Activated effector memory CD4-positive, alpha-beta T cell treated with anti-CD3 and anti-CD28 coated beads, Interleukin-2, amount 50 U/mL, for 16 hours (primary cell): ENCODE measurements at regions not wholly inside any gene's neighbourhood (a gene's known extent, or its start where the extent isn't known, plus 50 kb on each side); places are given as distances from the start of the nearest gene placed in this dataset.
"Not testable (repeated sequence)": the region's sequence is repeated elsewhere in the genome, so short reads cannot be mapped to it uniquely, and the experiment has no call there.

Source experiments
- DNase-seq: peaks from one replicate; pipeline ENCODE4 v3.0.0-alpha.2; 2020

DNA sequence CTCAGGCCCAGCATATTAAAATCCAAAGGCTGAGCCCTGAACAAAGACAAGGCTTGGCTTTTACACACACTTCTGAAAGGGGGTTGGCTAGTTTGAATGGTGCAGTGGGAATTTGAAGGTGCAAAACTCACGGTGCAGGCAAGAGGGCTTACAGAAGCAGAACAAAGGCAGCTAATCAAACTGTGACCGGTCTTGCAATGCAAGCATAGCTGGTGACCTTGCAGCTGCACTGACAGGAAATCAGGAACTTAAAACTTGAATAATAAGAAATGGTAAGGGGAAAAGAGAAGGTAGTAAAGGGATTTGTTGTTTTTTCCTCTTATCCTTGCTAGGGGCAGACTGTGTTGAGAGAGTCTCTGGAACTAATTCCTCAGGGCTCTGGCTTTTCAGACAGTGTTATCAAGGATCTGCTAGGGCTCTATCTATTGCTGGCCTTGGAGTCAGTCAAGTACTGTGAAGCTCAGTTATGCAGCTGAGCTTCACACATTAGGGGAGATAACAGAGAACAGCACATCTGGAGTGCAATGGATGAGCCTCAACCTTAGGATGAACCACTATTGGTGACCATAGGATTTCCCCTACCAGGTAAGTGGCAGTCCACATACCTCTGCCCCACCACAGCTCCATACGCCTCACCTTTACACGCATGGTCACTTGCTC is 97.6 kb downstream of the PPIAL4G start:
- DNase-seq: no peak

DNA sequence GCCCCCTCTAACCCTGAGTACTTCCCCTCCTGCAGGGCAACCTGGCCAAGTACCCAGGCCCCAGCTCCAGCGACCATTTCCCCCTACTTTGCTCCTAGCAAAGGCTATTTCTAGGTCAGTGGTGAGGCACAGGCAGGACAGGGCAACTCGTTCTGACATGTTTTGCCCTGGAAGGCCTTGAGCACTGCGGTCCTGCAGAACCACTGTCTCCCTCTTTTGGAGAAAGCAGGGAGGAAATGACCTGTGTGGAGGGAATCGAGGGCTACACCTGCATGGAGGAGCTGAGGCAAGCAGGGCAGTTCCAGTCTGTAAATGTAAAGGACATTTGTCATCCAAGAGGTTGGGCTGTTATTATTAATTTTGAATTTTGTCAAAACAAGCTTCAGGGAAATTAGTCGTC is 99.1 kb downstream of the PPIAL4G start:
- no peak for DNase-seq

DNA sequence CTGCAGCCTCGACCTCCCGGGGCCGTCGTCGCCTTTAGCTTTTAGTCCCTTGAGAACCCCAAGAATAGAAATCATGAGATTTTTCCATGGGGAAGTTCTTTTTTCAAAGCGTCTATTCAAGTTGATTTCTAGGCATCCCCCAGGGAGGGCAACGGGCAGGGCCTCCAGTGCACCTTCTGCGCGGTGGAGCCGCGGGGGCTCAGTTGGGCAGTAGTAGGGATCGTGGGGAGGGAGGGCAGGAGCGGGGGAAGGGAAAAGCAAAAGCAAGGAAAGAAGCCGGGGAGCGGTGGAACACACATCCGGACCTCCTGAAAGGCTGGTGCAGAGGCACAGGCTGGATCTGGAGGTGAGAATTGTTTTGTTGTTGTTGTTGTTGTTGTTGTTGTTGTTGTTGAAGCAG is 103.4 kb downstream of the PPIAL4G start:
- DNase-seq: no peak

DNA sequence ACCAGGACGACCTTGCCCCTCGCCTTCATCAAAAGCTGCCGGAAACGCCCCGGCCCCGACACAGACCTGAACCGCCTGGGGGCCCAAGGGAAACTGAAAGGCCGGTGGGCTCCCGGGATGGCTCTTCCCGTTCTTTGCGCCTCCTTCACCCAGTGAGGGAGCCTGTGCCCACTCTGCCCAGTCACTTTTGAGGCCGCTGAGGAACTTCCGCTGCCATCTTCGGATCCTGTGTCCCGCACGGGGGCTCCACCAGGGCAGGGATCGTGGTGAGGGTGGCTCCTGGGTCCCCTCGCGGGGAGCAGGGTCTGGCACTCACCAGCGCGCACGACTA is 104.0 kb downstream of the PPIAL4G start:
- DNase-seq: no peak

DNA sequence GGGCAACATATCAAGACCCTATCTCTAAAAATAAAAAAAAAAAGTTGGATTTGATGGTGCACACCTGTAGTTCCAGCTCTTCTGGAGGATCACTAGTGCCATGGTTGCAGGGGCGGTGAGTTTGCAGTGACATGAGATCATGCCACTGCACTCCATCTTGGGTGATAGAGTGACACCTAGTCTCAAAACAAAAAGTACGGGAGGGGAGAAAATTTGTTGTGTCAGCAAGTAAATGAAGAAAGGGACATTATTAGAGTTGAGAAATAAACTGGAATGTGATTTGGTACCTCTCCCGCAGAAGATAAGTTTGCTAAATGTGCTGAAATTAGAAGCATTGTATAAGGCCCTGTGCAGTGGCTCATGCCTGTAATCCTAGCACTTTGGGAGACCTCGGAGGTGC is 105.1 kb downstream of the PPIAL4G start:
- DNase-seq: not testable (repeated sequence)

DNA sequence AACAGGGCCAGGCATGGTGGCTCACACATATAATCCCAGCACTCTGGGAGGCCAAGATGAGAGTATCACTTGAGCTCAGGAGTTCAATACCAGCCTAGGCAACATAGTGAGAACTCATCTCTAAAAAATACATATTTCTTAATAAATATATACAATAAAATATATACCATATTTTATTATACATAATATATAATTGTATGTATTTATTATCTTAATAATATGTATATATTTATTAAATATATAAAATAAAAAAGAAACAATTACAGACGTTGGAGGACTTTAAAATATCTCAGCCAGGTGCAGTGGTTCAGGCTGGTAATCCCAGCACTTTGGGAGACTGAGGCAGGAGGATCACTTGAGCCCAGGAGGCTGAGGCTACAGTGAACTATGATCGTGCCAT is 106.1 kb downstream of the PPIAL4G start:
- DNase-seq: not testable (repeated sequence)

DNA sequence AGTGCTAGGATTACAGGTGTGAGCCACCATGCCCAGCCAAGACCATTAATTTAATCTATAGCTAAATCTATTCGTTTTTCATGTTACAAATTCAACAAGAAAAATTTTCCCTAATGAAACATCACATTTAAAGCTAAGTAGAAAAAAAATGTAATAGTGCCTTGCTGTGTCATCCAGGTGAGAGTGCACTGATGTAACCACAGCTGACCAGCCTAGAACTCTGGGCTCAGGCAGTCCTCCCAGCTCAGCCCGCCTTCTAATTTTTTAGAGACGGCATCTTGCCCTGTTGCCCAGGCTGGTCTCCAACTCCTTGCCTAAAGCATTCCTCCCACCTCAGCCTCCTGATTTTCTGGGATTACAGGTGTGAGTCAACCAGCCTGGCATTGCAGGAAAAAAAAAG is 109.0 kb downstream of the PPIAL4G start:
- DNase-seq: no peak

DNA sequence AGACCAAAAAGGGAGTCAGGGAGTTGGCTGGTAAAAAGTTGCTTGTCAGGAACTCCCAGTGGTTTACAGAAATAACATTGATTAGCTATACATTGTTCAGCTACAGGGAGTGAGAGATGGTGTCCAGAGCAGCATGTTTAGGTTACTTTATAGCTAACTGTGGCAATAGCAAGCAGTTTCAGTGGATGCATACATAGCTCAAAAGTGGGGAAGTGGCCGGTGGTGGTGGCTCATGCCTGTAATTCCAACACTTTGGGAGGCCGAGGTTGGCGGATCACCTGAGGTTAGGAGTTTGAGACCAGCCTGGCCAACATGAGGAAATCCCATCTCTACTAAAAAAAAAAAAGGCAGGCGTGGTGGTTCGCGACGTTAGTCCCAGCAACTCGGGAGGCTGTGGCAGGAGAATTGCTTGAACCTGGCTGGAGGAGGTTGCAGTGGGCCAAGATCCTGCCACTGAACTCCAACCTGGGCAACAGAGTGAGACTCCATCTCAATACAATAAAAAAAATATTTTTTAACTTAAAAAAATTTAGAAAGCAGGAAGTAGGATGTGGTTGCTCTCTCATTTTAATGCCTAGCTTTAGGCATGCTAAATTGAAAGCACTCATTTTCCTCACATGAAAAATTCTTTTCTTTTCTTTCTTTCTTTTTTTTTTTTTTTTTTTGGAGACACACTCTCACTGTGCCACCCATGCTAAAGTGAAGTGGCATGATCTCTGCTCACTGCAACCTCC is 109.7 kb downstream of the PPIAL4G start:
- no peak for DNase-seq

DNA sequence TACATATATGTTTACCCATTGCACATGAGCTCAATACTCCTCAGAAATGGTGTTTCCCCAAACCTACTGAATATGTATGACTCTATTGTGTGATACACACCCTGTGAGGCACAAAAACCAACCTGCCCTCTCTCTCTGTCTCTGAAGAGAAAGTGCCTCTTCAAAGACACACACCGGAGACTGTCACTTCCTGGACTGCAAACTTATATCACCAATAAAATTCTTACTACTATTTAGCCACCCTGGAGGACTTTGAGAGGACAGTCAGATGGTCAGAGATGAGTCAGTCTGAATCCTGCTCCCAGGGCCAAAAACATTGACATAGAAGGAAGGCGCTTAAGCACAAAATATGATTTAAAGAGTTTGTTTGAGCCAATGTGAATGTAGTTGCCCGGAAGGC is 110.4 kb downstream of the PPIAL4G start:
- peak; percentile 75 for DNase-seq

DNA sequence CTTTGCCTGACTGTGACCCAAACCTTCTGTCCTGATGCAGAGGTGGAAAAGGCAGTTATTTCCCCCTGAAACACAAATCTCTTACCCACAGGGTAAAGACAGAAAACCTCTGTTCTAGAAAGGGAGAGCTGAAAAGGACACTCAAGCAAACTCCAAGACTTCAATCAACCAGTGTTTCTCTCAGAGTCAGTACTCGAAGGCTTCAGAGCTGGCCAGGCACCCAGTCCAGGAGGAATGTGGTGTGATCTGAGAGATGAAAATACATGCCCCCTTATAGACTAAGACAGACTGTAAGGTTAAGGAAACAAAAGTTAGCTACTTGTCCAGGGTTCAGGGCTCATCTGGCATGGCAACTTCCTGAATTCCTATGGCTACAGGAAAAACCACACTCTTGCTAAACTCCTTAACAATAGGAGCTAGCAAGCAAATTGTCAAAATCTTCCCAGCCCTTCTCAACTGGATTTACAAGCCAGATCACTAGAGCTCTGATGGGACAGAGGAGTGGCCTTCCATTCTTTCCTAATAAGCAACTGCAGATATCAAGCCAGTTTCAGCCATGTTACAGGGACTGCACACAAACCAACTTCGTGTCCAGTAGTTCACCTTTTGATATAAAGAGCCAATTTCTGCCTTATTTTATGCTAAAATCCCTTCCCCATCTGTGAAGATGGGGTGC is 110.9 kb downstream of the PPIAL4G start:
- not testable (repeated sequence) for DNase-seq

DNA sequence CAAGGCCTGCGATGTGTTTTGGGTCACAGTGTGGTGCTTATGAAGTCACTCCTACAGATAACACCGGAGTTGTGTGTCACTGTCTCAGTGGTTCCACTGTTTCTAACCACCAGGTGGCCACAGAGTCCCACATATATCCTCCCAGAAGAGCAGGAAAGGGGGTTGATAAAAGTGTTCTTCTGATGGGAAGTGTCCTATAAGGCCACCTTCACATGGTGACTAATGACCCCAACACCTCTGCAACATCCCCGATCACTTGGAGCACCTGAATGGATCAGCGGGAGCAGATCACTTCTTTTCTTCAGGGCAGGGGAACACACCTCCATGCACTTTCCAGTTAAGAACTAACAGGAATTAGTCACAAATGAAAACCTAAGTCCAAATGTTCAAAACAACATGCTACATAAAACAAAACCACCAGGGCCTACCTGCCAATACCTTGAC is 111.5 kb downstream of the PPIAL4G start:
- DNase-seq: peak; percentile 88

DNA sequence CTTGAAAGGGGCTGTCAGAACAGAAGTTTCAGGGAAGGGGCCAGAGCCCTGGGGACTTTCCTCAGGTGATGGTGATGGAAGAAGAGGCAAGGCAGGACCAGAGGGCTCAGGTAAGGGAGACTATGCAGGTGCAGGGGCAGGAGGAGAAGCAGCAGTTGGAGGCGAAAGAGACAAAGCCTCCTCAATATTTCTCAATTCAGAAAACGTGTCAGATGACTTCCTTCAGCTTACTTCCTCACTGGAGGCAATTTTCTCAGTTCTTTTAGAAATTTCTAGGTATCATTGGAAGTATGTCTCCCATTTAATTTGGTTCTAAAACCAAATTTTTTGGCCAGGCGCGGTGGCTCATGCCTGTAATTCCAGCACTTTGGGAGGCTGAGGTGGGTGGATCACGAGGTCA is 112.4 kb downstream of the PPIAL4G start:
- not testable (repeated sequence) for DNase-seq

DNA sequence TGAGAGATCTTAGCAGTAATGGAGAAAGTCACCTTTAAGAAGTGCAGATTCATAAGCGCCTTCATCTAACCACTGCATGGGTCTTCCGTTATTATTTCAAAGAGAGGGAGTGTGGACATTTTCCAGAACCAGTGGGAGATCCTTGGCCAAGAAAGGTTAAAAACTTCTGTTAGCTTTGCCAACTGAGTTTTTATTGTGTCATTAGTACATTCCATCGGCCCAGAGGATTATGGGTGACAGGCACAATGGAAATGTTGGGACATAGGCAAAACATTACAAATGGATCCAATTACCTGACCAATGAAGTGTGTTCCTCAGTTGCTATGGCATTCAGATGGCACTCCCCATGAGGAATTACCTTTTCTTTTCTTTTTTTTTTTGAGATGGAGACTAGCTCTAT is 115.5 kb downstream of the PPIAL4G start:
- DNase-seq: no peak

DNA sequence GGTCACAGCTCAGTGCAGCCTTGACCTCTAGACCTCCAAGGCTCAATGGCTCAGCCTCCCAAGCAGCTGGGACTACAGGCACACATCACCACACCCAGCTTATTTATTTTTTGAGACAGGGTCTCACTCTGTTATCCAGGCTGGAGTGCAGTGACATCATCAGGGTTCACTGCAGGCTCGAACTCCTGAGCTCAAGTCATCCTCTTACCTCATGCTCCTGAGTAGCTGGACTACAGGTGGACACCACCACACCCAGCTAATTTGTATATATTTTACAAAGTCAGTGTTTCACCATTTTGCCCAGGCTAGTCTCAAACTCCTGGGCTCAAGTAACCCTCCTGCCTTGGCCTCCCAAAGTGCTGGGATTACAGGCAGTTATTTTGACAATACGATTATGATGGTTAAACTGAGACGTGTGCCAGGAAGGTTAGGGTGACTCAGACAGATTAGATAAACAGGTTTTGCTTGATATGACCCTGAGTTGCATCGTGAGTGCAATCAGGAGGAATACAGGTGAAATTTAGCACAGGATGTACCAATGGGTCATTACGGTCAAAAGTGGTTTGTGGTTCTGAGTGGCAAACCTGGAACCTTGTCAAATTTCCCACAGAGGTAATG is 116.9 kb downstream of the PPIAL4G start:
- not testable (repeated sequence) for DNase-seq

DNA sequence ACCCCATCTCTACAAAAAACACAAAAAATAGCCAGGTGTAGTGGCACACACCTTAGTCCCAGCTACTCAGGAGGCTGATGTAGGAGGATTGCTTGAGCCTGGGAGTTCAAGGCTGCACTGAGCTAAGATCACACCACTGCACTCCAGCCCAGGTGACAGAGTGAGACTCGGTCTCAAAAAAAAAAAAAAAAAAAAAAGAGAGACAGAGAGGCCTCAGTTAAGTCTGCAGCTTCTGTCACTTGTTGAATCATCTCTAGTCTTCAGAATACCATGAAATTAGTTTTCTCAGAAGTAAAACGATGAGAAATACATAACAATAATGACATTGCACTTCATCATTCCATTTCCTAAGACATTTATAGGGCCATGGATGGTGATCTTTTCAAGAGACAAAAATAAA is 118.0 kb downstream of the PPIAL4G start:
- DNase-seq: not testable (repeated sequence)

DNA sequence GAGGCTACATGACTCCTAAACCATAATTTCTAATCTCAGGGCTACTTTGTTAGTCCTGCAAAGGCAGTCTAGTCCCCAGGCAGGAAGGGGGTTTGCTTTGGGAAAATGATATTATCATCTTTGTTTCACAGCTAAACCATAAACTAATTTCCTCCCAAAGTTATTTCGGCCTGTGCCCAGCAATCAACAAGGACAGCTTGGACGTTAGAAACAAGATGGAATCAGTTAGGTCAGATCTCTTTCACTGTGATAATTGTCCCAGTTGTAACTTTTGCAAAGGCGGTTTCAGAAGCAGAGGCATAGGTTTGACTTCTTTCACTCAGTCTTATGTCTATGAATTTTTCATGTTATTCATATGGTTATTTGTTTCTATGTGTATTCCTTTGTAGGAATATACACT is 119.1 kb downstream of the PPIAL4G start:
- DNase-seq: not testable (repeated sequence)

DNA sequence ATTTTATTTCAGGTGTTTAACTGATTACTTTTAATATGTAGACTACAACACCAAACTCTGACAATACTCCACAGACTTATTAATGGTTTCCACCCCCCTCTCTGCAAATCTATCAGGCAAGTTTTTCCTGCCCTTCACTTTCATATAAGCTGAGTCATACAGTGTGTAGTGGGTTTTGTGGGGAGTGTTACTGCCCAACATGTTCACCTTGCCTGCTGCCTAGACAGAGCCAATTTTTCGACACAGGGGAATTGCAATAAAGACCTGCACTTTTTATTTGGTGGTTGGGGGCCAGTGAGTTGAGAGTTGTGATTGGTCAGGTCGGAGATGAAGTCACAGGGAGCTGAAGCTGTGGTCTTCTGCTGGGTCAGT is 119.7 kb downstream of the PPIAL4G start:
- no peak for DNase-seq

DNA sequence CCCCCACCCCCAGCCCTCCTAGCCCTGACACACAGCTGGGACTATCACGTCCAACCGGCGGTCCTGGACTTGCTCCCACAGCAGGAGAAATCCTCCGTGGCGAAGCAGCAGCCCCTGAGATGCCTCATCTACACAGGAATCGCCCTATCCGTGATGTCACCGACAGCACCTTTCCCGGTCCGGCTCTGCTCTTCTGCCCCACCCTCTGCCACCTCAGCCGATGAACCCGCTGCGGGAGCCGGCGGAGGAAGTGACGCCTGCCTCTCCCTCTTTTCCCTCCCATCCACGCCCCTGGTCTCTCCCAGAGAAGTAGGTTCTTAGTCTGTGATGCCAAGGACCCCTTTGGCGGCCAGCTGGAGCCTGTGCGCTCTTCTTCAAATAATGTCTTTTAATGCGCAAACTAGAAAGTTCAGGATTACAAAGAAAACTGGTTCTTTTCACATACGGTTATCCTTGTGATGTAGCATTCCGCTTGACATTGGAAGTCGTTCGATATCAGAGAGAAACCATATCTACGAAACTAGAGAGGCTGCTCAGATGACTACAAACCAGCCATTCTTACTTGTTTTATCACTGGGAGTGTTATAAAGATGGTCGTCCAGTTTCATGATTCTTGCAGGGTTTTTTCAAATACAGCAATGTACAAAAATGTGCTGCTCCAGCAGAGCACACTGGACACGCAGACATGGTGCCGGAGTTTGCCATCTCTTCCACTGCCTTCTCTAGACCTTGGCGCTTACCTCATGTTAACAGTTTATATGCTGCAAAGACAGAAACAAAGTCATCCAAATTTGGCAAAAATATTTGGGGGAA is 120.3 kb downstream of the PPIAL4G start:
- DNase-seq: peak; percentile 82

DNA sequence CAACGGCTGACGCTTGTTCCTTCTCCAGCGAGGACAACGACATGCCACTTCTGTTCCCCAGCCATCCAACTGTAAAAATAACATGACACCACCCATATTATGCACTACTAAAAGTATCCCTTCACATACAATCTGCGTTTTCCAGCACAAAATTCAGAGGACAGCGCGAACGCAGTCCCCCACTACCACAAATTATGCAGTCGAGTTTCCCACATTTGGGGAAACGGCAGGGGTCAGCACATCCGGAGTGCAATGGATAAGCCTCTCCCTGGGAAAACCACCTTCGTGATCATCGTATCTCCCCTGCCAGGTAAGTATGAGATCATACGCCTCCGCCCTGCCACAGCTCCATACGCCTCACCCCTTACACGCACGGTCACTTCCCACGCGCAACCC is 120.9 kb downstream of the PPIAL4G start:
- DNase-seq: peak; percentile 75

DNA sequence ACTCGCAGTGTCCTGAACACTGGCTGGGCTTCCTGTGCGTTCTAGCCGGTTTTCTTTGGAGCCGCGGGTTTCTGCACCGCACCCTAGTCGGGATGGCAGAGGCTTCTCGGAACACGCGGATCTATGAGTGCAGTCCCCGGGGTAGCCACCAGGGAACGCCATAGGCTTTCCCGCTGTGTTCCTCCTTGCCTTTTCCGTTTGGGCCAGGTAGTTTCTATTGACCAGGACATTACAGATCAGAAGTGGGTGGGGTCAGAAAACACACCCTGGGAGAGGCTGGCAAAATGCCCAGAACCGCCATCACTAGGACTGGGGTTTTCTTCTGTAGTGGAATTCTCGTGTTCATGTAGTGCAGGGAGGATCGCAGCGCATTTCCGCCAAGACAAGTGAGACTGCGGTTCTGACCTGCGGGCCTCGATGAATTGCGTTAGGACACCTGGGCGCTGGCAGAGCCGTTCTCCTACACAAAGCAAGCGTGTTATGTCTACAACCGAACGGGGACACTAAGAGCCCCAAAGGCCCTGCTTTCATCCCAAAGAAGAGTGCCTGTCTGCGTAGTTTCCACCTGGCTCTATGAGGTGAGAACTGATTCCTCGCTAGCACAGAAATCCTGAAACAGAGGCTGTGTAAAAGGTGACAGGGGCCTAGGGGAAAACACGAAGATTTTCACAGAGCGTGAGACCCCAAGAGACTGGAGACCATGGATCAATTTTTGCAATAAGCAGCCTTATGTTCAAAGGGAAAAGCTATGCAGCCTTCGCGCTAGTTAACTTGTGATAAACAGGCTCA is 121.5 kb downstream of the PPIAL4G start:
- DNase-seq: peak; percentile 83

DNA sequence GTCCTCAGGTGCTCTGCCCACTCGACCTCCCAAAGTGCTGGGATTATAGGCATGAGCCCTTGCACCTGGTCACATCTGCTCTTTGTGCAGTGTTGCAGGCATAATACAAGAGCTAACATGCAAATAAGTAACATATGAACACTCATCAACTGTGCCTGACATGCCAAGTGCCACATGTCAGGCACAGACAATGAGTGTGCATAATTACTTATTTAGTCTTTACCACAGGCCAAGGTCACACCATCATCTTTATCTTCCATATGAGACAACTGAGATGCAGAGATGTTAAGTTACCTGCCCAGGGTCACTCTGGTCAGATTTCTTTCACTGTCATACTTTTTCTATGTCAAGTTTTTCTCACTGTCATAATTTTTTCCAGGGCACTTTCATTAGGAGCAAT is 126.1 kb downstream of the PPIAL4G start:
- DNase-seq: no peak

DNA sequence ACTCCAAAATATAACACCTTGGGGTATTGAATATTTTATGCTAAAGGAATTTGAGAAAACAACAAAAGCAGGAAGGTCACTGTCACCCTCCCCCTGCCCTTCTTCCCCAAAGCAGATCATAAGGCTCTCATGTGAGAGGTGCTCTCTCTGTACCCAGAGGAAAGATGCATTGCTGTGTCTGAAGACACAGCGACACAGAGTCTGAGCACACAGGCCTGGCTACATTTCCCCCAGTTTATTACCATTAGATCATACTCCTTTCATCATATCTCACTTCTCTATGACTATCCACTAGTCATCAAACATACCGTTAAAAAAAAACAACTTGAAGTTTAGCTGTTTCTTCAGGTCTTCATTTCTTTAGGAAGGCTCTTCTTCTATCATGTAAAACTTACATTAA is 127.1 kb downstream of the PPIAL4G start:
- DNase-seq: no peak
